AG04449 (cell line): ENCODE measurements at regions not wholly inside any gene's neighbourhood (a gene's known extent, or its start where the extent isn't known, plus 50 kb on each side); places are given as distances from the start of the nearest gene placed in this dataset.

Source experiments
- CTCF ChIA-PET: fragments of 350-600 bp; formaldehyde crosslinking; extraction: SDS; loops from one replicate; lab custom pipeline; 2021; ENCODE audit warnings: antibody characterized with exemption; lab: Yijun Ruan, JAX
- POLR2A ChIA-PET: fragments of 400-600, 350-600 bp; formaldehyde crosslinking; extraction: SDS; loops from one replicate; lab custom pipeline; 2020; ENCODE audit warnings: antibody characterized with exemption, inconsistent platforms; lab: Yijun Ruan, JAX
- DNase-seq: peaks from one replicate; pipeline ENCODE4 v3.0.0-alpha.2; 2010; ENCODE audit warnings: low read depth, low spot score
- H3K4me3 ChIP-seq: 2 replicates; pipeline ENCODE4 v1.5.1; 2011; ENCODE audit warnings: low read depth, mild to moderate bottlenecking, control low read depth, low read length
- TF ChIP-seq, protein P1 (sequence below): IDR thresholded peaks from one replicate; pipeline ENCODE4 v1.5.1; 2011; ENCODE audit warnings: mild to moderate bottlenecking, moderate library complexity, low read length, control low read depth, inconsistent platforms; ENCODE audit not compliant: insufficient read depth; ENCODE audit errors: missing control alignments

DNA sequence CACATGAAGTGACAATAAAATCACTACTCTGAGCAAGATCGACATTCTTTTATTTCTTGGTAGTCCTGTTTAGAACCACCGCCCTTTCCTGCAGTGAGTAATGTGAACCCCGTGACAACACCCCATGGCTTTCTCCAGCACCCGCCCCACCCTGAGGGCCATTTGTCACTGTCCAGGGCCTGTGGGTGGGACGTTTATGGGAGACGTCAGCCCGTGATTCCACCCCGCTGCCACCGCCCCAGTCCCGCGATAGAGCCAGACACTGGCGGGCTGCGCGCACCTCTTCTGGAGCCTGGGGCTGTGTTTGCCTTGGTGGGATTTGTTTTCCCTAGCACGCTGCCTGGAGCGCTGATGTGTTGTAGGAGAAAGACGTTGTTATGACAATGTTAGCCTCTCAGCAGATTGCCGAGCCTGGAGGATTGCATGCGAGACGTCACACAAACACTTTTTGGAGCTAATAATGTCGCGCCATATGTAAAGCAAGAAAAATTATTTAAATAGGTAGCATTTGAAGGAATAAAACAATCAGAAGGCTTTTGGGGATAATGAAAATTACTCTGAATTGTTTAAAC, 263.7 kb downstream of the TEX29 start:
- no peak overlapping the region for H3K4me3 ChIP-seq
- POLR2A ChIA-PET = no interaction called here
- CTCF ChIA-PET = no interaction called here
- TF ChIP-seq, protein P1, sequence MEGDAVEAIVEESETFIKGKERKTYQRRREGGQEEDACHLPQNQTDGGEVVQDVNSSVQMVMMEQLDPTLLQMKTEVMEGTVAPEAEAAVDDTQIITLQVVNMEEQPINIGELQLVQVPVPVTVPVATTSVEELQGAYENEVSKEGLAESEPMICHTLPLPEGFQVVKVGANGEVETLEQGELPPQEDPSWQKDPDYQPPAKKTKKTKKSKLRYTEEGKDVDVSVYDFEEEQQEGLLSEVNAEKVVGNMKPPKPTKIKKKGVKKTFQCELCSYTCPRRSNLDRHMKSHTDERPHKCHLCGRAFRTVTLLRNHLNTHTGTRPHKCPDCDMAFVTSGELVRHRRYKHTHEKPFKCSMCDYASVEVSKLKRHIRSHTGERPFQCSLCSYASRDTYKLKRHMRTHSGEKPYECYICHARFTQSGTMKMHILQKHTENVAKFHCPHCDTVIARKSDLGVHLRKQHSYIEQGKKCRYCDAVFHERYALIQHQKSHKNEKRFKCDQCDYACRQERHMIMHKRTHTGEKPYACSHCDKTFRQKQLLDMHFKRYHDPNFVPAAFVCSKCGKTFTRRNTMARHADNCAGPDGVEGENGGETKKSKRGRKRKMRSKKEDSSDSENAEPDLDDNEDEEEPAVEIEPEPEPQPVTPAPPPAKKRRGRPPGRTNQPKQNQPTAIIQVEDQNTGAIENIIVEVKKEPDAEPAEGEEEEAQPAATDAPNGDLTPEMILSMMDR = no peak
- no peak for DNase-seq

DNA sequence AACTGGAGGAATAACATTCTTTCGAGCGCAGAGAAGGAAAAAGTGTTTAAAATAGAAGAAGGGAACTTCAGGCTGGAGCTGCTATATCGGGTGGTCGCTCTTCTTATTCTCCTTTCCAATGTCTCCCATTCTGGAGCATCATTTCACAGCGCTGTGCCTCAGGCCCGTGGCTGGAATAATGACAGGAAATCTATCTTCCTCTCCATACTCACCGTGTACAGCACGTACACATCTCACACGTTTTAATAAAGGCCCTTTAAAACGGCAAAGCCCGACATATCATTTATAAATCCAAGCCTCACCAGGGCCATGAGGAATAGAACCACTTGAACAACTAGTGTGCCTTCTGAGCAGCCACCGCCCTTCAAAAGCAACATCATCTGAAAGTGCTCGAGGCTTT, 264.4 kb downstream of the TEX29 start:
- ChIA-PET POLR2A (no interaction called here), CTCF (no interaction called here)
- TF ChIP-seq, protein P1 = no peak
- DNase-seq = no peak
- H3K4me3 ChIP-seq = no peak overlapping the region

DNA sequence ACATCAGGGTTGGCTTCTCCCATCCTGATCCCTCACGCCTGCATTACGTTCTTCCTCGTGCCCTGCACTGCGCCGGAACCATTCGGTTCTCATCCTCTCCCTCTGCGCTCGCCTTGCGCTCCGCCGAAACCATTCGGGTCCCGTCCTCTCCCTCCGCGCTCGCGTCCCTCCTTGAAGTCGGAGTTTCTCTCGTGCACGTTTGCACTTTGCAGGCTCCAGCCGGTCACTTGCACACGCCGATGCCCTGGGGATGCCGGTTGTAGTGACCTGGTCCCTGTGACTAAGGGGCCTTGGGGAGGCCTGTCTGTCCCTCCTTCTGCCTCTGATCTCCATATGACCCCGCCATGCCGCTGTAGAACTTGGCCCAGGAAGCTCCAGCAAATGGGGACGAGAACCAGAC, 265.8 kb downstream of the TEX29 start:
- ChIA-PET POLR2A (no interaction called here), CTCF (no interaction called here)
- no peak for DNase-seq
- TF ChIP-seq, protein P1 = no peak
- no peak overlapping the region for H3K4me3 ChIP-seq

DNA sequence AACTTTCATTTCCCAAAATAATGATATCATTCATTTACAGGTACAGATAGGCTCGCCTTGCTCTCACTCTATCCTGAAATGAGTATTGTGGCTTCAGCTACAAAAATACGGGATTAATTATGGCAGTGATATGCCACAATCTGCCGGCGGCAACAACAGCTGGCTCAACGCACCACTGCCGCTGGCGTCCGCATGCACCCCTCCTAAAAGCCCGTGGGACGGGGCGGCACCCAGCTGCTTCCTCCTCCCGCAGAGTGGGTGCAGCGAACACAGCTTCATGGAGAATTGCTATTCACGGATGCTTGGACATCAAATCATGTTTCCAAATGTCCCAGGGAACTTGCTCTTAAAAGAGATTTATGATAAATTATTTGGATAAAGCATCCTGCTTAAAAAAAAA, 266.8 kb downstream of the TEX29 start:
- ChIA-PET POLR2A (no interaction called here), CTCF (no interaction called here)
- no peak overlapping the region for H3K4me3 ChIP-seq
- TF ChIP-seq, protein P1 = no peak
- no peak for DNase-seq

DNA sequence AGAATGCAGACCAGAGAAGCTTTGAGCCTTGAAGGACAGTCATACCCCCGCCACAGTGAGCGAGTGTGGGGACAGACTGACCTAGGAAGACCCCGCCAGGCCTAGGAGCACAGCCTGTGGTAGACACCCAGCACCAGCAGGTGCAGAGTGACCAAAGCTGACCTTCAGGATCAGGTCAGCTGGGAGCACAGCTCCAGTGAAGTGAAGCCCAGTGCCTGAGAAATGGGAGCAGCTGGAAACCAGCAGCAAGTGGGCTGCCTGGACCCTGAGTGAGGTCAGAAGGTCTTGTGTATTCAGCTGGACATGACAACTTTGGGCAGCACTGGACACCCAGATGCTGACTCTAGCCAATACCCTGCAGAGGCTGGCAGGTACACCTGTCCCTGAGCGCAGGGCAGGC, 268.9 kb downstream of the TEX29 start:
- TF ChIP-seq, protein P1 = no peak
- H3K4me3 ChIP-seq = no peak overlapping the region
- ChIA-PET CTCF (no interaction called here), POLR2A (no interaction called here)
- DNase-seq = no peak

DNA sequence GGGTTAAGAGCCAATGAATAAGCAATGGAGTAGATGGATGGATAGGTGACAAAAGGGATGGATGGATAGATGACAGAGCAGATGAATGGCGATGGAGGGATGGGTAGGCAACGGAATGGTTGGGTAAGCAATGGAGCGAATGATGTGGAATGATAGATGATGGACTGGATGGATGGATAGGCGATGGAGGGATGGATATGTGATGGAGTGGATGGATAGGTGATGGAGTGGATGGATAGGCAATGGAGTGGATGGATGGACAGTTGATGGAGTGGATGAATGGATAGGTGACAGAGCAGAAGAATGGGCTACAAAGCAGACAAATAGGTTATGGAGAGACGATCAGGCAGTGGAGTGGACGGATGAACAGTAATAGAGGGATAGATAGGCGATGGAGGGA, 269.6 kb downstream of the TEX29 start:
- CTCF ChIA-PET = no interaction called here

More for the DNA sequence above, 269.6 kb downstream of the TEX29 start:
- no peak for DNase-seq
- POLR2A ChIA-PET = no interaction called here
- no peak overlapping the region for H3K4me3 ChIP-seq
- TF ChIP-seq, protein P1 = no peak
